C4-2B (cell line): ENCODE measurements at regions not wholly inside any gene's neighbourhood (a gene's known extent, or its start where the extent isn't known, plus 50 kb on each side); places are given as distances from the start of the nearest gene placed in this dataset.

Source experiments
- ZFX ChIP-seq: fragments of 450-650 bp; IDR thresholded peaks from 2 replicates; pipeline ENCODE4 v1.6.1; 2017
- TF ChIP-seq, protein P1 (sequence below): fragments of 450-650 bp; conservative IDR thresholded peaks from 2 replicates; pipeline ENCODE4 v1.5.1; 2017; ENCODE audit warnings: mild to moderate bottlenecking

DNA sequence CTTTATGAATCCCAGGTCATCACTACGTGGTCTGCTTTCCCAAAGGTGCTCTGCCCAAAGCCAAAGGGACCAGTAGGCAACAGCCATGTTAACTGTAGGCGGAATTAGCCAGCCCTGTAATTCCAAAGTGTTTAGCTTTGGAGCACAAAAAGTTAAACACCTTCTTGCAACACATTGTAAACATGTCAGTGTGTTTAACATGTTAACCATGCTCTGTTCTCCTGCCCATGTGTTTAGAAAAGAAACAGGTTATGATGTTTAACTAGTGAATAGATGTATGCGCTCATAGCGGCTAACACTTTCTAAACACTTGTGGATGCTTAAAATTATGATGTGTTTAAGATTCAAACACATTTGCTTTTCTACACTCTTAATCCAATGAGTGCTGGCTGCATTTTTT, 292.4 kb downstream of the SRBD1 start:
- TF ChIP-seq, protein P1, sequence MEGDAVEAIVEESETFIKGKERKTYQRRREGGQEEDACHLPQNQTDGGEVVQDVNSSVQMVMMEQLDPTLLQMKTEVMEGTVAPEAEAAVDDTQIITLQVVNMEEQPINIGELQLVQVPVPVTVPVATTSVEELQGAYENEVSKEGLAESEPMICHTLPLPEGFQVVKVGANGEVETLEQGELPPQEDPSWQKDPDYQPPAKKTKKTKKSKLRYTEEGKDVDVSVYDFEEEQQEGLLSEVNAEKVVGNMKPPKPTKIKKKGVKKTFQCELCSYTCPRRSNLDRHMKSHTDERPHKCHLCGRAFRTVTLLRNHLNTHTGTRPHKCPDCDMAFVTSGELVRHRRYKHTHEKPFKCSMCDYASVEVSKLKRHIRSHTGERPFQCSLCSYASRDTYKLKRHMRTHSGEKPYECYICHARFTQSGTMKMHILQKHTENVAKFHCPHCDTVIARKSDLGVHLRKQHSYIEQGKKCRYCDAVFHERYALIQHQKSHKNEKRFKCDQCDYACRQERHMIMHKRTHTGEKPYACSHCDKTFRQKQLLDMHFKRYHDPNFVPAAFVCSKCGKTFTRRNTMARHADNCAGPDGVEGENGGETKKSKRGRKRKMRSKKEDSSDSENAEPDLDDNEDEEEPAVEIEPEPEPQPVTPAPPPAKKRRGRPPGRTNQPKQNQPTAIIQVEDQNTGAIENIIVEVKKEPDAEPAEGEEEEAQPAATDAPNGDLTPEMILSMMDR = no peak
- no peak for TF ChIP-seq ZFX
